ENCODE measurements at regions not wholly inside any gene's neighbourhood (a gene's known extent, or its start where the extent isn't known, plus 50 kb on each side); places are given as distances from the start of the nearest gene placed in this dataset.

GRCh38 chr11:134862587-134863195 is 450.6 kb upstream of the B3GAT1 start:
- H3K27ac Mint-ChIP-seq: no peak overlapping the region
- no peaks in the 10 kb centered on the region for H3K36me3 Mint-ChIP-seq
- no peak for DNase-seq (ENCODE audit: low spot score)
- H3K27me3 Mint-ChIP-seq (ENCODE audit: low read depth): no peaks in the 10 kb centered on the region; the same call in none of the 2 replicates
- no peak for TF ChIP-seq FOXP1 (CRISPR knock-in tag; IDR thresholded peaks at IDR 0.05; ENCODE audit: borderline replicate concordance)
- TF ChIP-seq, protein P1, sequence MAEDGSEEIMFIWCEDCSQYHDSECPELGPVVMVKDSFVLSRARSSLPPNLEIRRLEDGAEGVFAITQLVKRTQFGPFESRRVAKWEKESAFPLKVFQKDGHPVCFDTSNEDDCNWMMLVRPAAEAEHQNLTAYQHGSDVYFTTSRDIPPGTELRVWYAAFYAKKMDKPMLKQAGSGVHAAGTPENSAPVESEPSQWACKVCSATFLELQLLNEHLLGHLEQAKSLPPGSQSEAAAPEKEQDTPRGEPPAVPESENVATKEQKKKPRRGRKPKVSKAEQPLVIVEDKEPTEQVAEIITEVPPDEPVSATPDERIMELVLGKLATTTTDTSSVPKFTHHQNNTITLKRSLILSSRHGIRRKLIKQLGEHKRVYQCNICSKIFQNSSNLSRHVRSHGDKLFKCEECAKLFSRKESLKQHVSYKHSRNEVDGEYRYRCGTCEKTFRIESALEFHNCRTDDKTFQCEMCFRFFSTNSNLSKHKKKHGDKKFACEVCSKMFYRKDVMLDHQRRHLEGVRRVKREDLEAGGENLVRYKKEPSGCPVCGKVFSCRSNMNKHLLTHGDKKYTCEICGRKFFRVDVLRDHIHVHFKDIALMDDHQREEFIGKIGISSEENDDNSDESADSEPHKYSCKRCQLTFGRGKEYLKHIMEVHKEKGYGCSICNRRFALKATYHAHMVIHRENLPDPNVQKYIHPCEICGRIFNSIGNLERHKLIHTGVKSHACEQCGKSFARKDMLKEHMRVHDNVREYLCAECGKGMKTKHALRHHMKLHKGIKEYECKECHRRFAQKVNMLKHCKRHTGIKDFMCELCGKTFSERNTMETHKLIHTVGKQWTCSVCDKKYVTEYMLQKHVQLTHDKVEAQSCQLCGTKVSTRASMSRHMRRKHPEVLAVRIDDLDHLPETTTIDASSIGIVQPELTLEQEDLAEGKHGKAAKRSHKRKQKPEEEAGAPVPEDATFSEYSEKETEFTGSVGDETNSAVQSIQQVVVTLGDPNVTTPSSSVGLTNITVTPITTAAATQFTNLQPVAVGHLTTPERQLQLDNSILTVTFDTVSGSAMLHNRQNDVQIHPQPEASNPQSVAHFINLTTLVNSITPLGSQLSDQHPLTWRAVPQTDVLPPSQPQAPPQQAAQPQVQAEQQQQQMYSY (CRISPR knock-in tag; IDR thresholded peaks at IDR 0.05): no peak
- TF ChIP-seq ESRRA (CRISPR knock-in tag; IDR thresholded peaks at IDR 0.05; ENCODE audit: borderline replicate concordance): no peak
- TF ChIP-seq GRHL2 (CRISPR knock-in tag; IDR thresholded peaks at IDR 0.05; ENCODE audit: insufficient replicate concordance, severe bottlenecking): no peak
- no peak for TF ChIP-seq ETV6 (CRISPR knock-in tag; IDR thresholded peaks at IDR 0.05)
- no peak for TF ChIP-seq KAT7 (CRISPR knock-in tag; IDR thresholded peaks at IDR 0.05; ENCODE audit: borderline replicate concordance)
- TF ChIP-seq SP1 (CRISPR knock-in tag; conservative IDR thresholded peaks at IDR 0.05): no peak
- TF ChIP-seq SMAD3 (CRISPR knock-in tag; IDR thresholded peaks at IDR 0.05; ENCODE audit: borderline replicate concordance): no peak
- TF ChIP-seq, protein P2, sequence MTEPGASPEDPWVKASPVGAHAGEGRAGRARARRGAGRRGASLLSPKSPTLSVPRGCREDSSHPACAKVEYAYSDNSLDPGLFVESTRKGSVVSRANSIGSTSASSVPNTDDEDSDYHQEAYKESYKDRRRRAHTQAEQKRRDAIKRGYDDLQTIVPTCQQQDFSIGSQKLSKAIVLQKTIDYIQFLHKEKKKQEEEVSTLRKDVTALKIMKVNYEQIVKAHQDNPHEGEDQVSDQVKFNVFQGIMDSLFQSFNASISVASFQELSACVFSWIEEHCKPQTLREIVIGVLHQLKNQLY (CRISPR knock-in tag; IDR thresholded peaks at IDR 0.05): no peak
- peaks cover 6% of the 10 kb centered on the region; the same call in 1 of the 2 replicates for H3K4me1 Mint-ChIP-seq
- H3K9me3 Mint-ChIP-seq: peaks cover 9% of the 10 kb centered on the region
- ChIA-PET CTCF (no interaction called here), POLR2A (no interaction called here)
- H3K4me3 Mint-ChIP-seq: no peak overlapping the region
- ATAC-seq: no peak

DNA sequence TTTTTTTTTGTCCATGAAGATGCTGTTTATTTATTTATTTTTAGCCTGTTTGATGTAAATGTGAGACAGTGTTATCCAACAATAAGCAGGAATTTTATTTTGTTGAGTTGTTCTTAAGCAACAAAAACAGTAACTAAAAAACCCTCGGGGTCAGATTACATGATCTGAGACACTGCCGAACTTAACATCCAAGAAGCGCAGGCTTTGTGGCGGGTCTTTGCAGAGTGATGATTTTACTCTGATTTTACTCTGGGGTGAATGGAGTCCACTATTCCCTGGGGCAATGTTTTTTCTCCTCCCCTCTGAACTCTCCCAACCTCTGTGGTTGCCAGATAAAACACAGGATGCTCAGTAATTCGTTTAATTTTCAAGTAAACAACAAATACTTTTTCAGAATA is 450.1 kb upstream of the B3GAT1 start:
- DNase-seq (ENCODE audit: low spot score): no peak
- Mint-ChIP-seq H3K9me3 (peaks cover 9% of the 10 kb centered on the region), H3K4me3 (no peak overlapping the region), H3K4me1 (peaks cover 6% of the 10 kb centered on the region; the same call in 1 of the 2 replicates), H3K27me3 (ENCODE audit: low read depth) (no peaks in the 10 kb centered on the region; the same call in none of the 2 replicates), H3K36me3 (no peaks in the 10 kb centered on the region), H3K27ac (no peak overlapping the region)
- POLR2A ChIA-PET: no interaction called here
- no peak for ATAC-seq
- CTCF ChIA-PET: no interaction called here
- TF ChIP-seq ZNF317 (CRISPR knock-in tag; IDR thresholded peaks at IDR 0.05; ENCODE audit: borderline replicate concordance, low read depth) (no peak), NFYB (CRISPR knock-in tag; conservative IDR thresholded peaks at IDR 0.05; ENCODE audit: low read depth) (no peak), ELF4 (CRISPR knock-in tag; IDR thresholded peaks at IDR 0.05; ENCODE audit: low read depth) (no peak), MYBL2 (CRISPR knock-in tag; IDR thresholded peaks at IDR 0.05) (no peak), FOXK1 (CRISPR knock-in tag; IDR thresholded peaks at IDR 0.05) (no peak), ETV6 (CRISPR knock-in tag; IDR thresholded peaks at IDR 0.05) (no peak), ZSCAN18 (CRISPR knock-in tag; IDR thresholded peaks at IDR 0.05) (no peak)
- TF ChIP-seq, protein P3, sequence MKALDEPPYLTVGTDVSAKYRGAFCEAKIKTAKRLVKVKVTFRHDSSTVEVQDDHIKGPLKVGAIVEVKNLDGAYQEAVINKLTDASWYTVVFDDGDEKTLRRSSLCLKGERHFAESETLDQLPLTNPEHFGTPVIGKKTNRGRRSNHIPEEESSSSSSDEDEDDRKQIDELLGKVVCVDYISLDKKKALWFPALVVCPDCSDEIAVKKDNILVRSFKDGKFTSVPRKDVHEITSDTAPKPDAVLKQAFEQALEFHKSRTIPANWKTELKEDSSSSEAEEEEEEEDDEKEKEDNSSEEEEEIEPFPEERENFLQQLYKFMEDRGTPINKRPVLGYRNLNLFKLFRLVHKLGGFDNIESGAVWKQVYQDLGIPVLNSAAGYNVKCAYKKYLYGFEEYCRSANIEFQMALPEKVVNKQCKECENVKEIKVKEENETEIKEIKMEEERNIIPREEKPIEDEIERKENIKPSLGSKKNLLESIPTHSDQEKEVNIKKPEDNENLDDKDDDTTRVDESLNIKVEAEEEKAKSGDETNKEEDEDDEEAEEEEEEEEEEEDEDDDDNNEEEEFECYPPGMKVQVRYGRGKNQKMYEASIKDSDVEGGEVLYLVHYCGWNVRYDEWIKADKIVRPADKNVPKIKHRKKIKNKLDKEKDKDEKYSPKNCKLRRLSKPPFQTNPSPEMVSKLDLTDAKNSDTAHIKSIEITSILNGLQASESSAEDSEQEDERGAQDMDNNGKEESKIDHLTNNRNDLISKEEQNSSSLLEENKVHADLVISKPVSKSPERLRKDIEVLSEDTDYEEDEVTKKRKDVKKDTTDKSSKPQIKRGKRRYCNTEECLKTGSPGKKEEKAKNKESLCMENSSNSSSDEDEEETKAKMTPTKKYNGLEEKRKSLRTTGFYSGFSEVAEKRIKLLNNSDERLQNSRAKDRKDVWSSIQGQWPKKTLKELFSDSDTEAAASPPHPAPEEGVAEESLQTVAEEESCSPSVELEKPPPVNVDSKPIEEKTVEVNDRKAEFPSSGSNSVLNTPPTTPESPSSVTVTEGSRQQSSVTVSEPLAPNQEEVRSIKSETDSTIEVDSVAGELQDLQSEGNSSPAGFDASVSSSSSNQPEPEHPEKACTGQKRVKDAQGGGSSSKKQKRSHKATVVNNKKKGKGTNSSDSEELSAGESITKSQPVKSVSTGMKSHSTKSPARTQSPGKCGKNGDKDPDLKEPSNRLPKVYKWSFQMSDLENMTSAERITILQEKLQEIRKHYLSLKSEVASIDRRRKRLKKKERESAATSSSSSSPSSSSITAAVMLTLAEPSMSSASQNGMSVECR (CRISPR knock-in tag; IDR thresholded peaks at IDR 0.05; ENCODE audit: borderline replicate concordance): no peak
- TF ChIP-seq, protein P4, sequence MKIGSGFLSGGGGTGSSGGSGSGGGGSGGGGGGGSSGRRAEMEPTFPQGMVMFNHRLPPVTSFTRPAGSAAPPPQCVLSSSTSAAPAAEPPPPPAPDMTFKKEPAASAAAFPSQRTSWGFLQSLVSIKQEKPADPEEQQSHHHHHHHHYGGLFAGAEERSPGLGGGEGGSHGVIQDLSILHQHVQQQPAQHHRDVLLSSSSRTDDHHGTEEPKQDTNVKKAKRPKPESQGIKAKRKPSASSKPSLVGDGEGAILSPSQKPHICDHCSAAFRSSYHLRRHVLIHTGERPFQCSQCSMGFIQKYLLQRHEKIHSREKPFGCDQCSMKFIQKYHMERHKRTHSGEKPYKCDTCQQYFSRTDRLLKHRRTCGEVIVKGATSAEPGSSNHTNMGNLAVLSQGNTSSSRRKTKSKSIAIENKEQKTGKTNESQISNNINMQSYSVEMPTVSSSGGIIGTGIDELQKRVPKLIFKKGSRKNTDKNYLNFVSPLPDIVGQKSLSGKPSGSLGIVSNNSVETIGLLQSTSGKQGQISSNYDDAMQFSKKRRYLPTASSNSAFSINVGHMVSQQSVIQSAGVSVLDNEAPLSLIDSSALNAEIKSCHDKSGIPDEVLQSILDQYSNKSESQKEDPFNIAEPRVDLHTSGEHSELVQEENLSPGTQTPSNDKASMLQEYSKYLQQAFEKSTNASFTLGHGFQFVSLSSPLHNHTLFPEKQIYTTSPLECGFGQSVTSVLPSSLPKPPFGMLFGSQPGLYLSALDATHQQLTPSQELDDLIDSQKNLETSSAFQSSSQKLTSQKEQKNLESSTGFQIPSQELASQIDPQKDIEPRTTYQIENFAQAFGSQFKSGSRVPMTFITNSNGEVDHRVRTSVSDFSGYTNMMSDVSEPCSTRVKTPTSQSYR (CRISPR knock-in tag; IDR thresholded peaks at IDR 0.05): no peak
- TF ChIP-seq, protein P5, sequence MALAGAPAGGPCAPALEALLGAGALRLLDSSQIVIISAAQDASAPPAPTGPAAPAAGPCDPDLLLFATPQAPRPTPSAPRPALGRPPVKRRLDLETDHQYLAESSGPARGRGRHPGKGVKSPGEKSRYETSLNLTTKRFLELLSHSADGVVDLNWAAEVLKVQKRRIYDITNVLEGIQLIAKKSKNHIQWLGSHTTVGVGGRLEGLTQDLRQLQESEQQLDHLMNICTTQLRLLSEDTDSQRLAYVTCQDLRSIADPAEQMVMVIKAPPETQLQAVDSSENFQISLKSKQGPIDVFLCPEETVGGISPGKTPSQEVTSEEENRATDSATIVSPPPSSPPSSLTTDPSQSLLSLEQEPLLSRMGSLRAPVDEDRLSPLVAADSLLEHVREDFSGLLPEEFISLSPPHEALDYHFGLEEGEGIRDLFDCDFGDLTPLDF (CRISPR knock-in tag; IDR thresholded peaks at IDR 0.05): no peak

Measured in WTC11 (cell line).